ENCODE measurements at regions not wholly inside any gene's neighbourhood (a gene's known extent, or its start where the extent isn't known, plus 50 kb on each side); places are given as distances from the start of the nearest gene placed in this dataset.
"Not testable (repeated sequence)": the region's sequence is repeated elsewhere in the genome, so short reads cannot be mapped to it uniquely, and the experiment has no call there.

GRCh38 chr15:96135166-96136093, 195.1 kb upstream of the NR2F2 start:
- Histone ChIP-seq H3K36me3 (ENCODE audit: insufficient read depth, low read length) (no peaks in the 10 kb centered on the region), H3K9ac (ENCODE audit: low read depth, low read length) (no peak overlapping the region), H3K9me3 (ENCODE audit: control insufficient read depth, insufficient read depth, low read length) (no peaks in the 10 kb centered on the region), H3K4me1 (ENCODE audit: insufficient read depth, low read length) (no peaks in the 10 kb centered on the region)

- H3K9ac ChIP-seq (ENCODE audit: low read depth, low read length) = no peak overlapping the region
- no peaks in the 10 kb centered on the region for H3K4me1 ChIP-seq (ENCODE audit: insufficient read depth, low read length)
- H3K9me3 ChIP-seq (ENCODE audit: control insufficient read depth, insufficient read depth, low read length) = no peaks in the 10 kb centered on the region
- no peaks in the 10 kb centered on the region for H3K36me3 ChIP-seq (ENCODE audit: insufficient read depth, low read length)
Measured at GRCh38 chr15:96138985-96139384, 191.5 kb upstream of the NR2F2 start.

GRCh38 chr15:96142498-96142897, 188.0 kb upstream of the NR2F2 start:
- no peaks in the 10 kb centered on the region for H3K36me3 ChIP-seq (ENCODE audit: insufficient read depth, low read length)
- no peaks in the 10 kb centered on the region for H3K9me3 ChIP-seq (ENCODE audit: control insufficient read depth, insufficient read depth, low read length)
- no peaks in the 10 kb centered on the region for H3K4me1 ChIP-seq (ENCODE audit: insufficient read depth, low read length)
- H3K9ac ChIP-seq (ENCODE audit: low read depth, low read length) = no peak overlapping the region

- H3K9me3 ChIP-seq (ENCODE audit: control insufficient read depth, insufficient read depth, low read length) = no peaks in the 10 kb centered on the region
- no peaks in the 10 kb centered on the region for H3K36me3 ChIP-seq (ENCODE audit: insufficient read depth, low read length)
Measured at GRCh38 chr15:96144734-96145133, 185.8 kb upstream of the NR2F2 start.

GRCh38 chr15:96146726-96147125, 183.8 kb upstream of the NR2F2 start:
- no peaks in the 10 kb centered on the region for H3K9me3 ChIP-seq (ENCODE audit: control insufficient read depth, insufficient read depth, low read length)
- H3K4me1 ChIP-seq (ENCODE audit: insufficient read depth, low read length) = no peaks in the 10 kb centered on the region
- H3K9ac ChIP-seq (ENCODE audit: low read depth, low read length) = no peak overlapping the region
- no peaks in the 10 kb centered on the region for H3K36me3 ChIP-seq (ENCODE audit: insufficient read depth, low read length)

More at GRCh38 chr15:96144734-96145133, 185.8 kb upstream of the NR2F2 start:
- Histone ChIP-seq H3K9ac (ENCODE audit: low read depth, low read length) (no peak overlapping the region), H3K4me1 (ENCODE audit: insufficient read depth, low read length) (no peaks in the 10 kb centered on the region)

- H3K36me3 ChIP-seq (ENCODE audit: insufficient read depth, low read length) = no peaks in the 10 kb centered on the region
- H3K4me1 ChIP-seq (ENCODE audit: insufficient read depth, low read length) = no peaks in the 10 kb centered on the region
- H3K9me3 ChIP-seq (ENCODE audit: control insufficient read depth, insufficient read depth, low read length) = no peaks in the 10 kb centered on the region
- H3K9ac ChIP-seq (ENCODE audit: low read depth, low read length) = no peak overlapping the region
Measured at GRCh38 chr15:96147267-96147666, 183.2 kb upstream of the NR2F2 start.

- no peak overlapping the region for H3K9ac ChIP-seq (ENCODE audit: low read depth, low read length)
- H3K9me3 ChIP-seq (ENCODE audit: control insufficient read depth, insufficient read depth, low read length) = no peaks in the 10 kb centered on the region
- H3K4me1 ChIP-seq (ENCODE audit: insufficient read depth, low read length) = no peaks in the 10 kb centered on the region
- H3K36me3 ChIP-seq (ENCODE audit: insufficient read depth, low read length) = no peaks in the 10 kb centered on the region
Measured at GRCh38 chr15:96150254-96150653, 180.2 kb upstream of the NR2F2 start.

- H3K36me3 ChIP-seq (ENCODE audit: insufficient read depth, low read length); H3K4me1 ChIP-seq (ENCODE audit: insufficient read depth, low read length); H3K9me3 ChIP-seq (ENCODE audit: control insufficient read depth, insufficient read depth, low read length); H3K9ac ChIP-seq (ENCODE audit: low read depth, low read length): not testable (repeated sequence)
Measured at GRCh38 chr15:96151749-96152148, 178.8 kb upstream of the NR2F2 start.

- Histone ChIP-seq H3K9ac (ENCODE audit: low read depth, low read length) (no peak overlapping the region), H3K9me3 (ENCODE audit: control insufficient read depth, insufficient read depth, low read length) (no peaks in the 10 kb centered on the region), H3K4me1 (ENCODE audit: insufficient read depth, low read length) (no peaks in the 10 kb centered on the region)
Measured at GRCh38 chr15:96153929-96154328, 176.6 kb upstream of the NR2F2 start.

GRCh38 chr15:96158938-96159337, 171.6 kb upstream of the NR2F2 start:
- H3K4me1 ChIP-seq (ENCODE audit: insufficient read depth, low read length) = no peaks in the 10 kb centered on the region
- no peaks in the 10 kb centered on the region for H3K9me3 ChIP-seq (ENCODE audit: control insufficient read depth, insufficient read depth, low read length)
- no peaks in the 10 kb centered on the region for H3K36me3 ChIP-seq (ENCODE audit: insufficient read depth, low read length)
- H3K9ac ChIP-seq (ENCODE audit: low read depth, low read length) = no peak overlapping the region

More at GRCh38 chr15:96153929-96154328, 176.6 kb upstream of the NR2F2 start:
- no peaks in the 10 kb centered on the region for H3K36me3 ChIP-seq (ENCODE audit: insufficient read depth, low read length)

GRCh38 chr15:96160269-96160668, 170.2 kb upstream of the NR2F2 start:
- Histone ChIP-seq H3K9ac (ENCODE audit: low read depth, low read length) (no peak overlapping the region), H3K9me3 (ENCODE audit: control insufficient read depth, insufficient read depth, low read length) (no peaks in the 10 kb centered on the region), H3K36me3 (ENCODE audit: insufficient read depth, low read length) (no peaks in the 10 kb centered on the region), H3K4me1 (ENCODE audit: insufficient read depth, low read length) (no peaks in the 10 kb centered on the region)

- peaks cover 3% of the 10 kb centered on the region; the same call in 1 of the 2 replicates for H3K4me1 ChIP-seq (ENCODE audit: insufficient read depth, low read length)
- no peaks in the 10 kb centered on the region for H3K36me3 ChIP-seq (ENCODE audit: insufficient read depth, low read length)
- no peak overlapping the region for H3K9ac ChIP-seq (ENCODE audit: low read depth, low read length)
- no peaks in the 10 kb centered on the region for H3K9me3 ChIP-seq (ENCODE audit: control insufficient read depth, insufficient read depth, low read length)
Measured at GRCh38 chr15:96160800-96161199, 169.7 kb upstream of the NR2F2 start.

GRCh38 chr15:96162322-96162721, 168.2 kb upstream of the NR2F2 start:
- Histone ChIP-seq H3K4me1 (ENCODE audit: insufficient read depth, low read length) (peaks cover 18% of the 10 kb centered on the region), H3K9me3 (ENCODE audit: control insufficient read depth, insufficient read depth, low read length) (no peaks in the 10 kb centered on the region), H3K9ac (ENCODE audit: low read depth, low read length) (no peak overlapping the region), H3K36me3 (ENCODE audit: insufficient read depth, low read length) (no peaks in the 10 kb centered on the region)

- Histone ChIP-seq H3K4me1 (ENCODE audit: insufficient read depth, low read length) (peaks cover 18% of the 10 kb centered on the region), H3K9ac (ENCODE audit: low read depth, low read length) (no peak overlapping the region), H3K36me3 (ENCODE audit: insufficient read depth, low read length) (no peaks in the 10 kb centered on the region), H3K9me3 (ENCODE audit: control insufficient read depth, insufficient read depth, low read length) (peaks cover 3% of the 10 kb centered on the region; the same call in 1 of the 2 replicates)
Measured at GRCh38 chr15:96165081-96165480, 165.4 kb upstream of the NR2F2 start.

- Histone ChIP-seq H3K9me3 (ENCODE audit: control insufficient read depth, insufficient read depth, low read length) (peaks cover 3% of the 10 kb centered on the region; the same call in 1 of the 2 replicates), H3K9ac (ENCODE audit: low read depth, low read length) (no peak overlapping the region), H3K36me3 (ENCODE audit: insufficient read depth, low read length) (no peaks in the 10 kb centered on the region), H3K4me1 (ENCODE audit: insufficient read depth, low read length) (peaks cover 18% of the 10 kb centered on the region)
Measured at GRCh38 chr15:96165775-96166174, 164.7 kb upstream of the NR2F2 start.
